Right renal pelvis (tissue), 4 donors: ENCODE measurements at regions not wholly inside any gene's neighbourhood (a gene's known extent, or its start where the extent isn't known, plus 50 kb on each side); places are given as distances from the start of the nearest gene placed in this dataset.

ENCODE experiments used
- DNase-seq, 4 donors: peaks; one replicate each; pipeline ENCODE4 v3.0.0-alpha.2; 2013; ENCODE audit warnings: low read depth in 4 of 4, low spot score in 3 of 4, missing footprints in 1 of 4

GRCh38 chr5:2281446-2281845 lies 398.7 kb upstream of the IRX4 start:
- no peak for DNase-seq

DNA sequence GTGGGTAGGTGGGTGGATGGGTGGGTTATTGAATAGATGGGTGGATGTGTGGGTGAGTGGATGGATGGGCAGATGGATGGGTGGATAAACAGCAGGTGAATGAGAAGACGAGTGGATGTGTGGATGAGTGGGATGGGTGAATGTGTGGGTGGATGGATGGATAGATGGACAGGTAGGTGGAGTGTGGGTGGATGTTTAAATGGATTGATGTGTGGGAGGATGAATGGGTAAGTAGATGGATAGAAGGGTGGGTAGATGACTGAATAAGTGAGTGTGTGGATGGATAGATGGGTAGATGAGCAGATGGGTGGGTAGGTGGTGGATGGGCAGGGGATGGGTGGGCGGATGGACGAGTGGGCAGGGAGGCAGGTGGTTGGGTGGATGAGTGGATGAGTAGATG lies 397.6 kb upstream of the IRX4 start:
- DNase-seq, result no peak

GRCh38 chr5:2278825-2279456 lies 396.2 kb upstream of the IRX4 start:
- no peak for DNase-seq

DNA sequence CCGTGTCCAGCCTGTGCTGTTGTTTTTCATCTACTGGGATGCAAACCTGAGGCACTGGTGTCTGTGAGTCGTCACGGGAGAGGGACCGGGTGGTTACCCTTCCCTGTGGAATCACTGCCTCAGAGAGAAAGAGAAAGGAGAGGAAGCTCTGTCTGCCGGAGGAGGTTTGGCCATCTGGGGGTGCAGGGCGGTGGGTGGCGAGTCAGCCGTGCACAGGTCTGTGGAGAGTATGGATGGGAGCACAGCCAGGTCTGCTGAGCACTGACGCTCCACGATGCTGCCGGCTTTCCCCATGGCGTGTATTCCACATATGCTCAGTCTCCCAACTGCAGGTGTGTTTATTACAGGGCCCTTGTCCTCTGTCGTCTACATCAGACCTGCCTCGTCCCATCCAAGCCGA lies 395.2 kb upstream of the IRX4 start:
- no peak for DNase-seq

- DNase-seq, result no peak
These were observed 393.4 kb upstream of the IRX4 start for GRCh38 chr5:2276101-2276500.

DNA sequence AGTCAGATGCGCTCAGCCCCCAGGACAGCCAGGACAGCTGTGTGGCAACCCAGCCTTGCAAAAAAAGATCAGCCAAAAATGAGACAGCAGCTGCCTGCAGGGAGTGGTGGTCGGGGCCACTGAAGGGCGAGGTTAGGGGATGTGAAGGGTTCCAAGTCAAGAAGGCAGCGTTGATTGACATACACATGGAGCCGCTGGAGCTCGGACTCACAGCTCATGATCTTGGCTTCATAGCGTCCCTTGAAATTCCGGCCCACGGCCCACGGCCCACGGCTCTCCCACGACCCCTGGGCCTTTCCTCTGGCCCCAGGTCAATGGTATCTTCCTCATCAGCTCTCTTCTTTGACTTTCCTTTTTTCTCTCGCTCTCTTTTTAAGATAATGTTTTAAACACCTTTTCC lies 390.0 kb upstream of the IRX4 start:
- no peak for DNase-seq

DNA sequence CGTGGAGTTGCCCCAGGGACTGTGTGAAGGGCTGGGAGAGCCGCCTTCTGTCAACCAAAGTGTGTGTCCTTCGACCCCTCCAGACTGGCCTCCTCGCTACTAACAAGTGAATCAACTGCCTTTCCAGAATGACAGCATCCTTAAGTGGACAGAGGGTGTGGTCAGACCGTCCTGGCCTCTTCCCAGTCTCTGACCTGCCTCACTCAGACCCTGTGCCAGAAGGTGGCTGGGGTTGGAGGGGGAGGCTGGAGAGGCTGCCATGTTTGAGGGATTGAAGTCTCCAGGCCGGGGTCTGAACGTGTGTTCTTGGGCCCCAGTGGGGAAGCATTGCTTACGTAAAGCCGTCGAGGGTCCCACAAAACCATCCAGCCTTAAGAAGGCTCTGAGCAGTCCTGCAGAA lies 389.3 kb upstream of the IRX4 start:
- DNase-seq, result no peak

- no peak for DNase-seq
These were observed 388.6 kb upstream of the IRX4 start for GRCh38 chr5:2271316-2271715.

GRCh38 chr5:2270467-2270866 lies 387.7 kb upstream of the IRX4 start:
- no peak for DNase-seq

GRCh38 chr5:2269656-2270055 lies 386.9 kb upstream of the IRX4 start:
- no peak for DNase-seq

DNA sequence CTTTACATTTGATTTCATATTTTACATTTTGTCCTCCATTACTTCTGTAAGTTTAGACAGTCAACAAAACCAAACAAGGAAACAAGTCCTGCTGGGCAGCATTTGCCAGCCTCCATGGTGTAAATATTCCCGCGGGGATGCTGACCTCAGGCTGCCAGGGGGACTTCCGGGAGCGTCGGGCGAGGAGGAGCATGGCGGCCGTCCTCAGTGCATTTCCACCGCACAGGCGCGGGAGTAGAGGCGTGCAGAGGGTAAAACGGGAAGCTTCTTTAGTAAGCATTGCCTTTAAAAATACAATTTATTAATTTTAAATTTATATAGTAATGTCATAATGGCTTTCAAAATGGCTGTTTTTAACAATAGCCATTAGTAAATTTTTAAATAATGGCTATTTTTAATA lies 385.3 kb upstream of the IRX4 start:
- DNase-seq, result no peak

GRCh38 chr5:2266641-2267240 lies 384.0 kb upstream of the IRX4 start:
- DNase-seq, result no peak

GRCh38 chr5:2265341-2265740 lies 382.6 kb upstream of the IRX4 start:
- no peak for DNase-seq

DNA sequence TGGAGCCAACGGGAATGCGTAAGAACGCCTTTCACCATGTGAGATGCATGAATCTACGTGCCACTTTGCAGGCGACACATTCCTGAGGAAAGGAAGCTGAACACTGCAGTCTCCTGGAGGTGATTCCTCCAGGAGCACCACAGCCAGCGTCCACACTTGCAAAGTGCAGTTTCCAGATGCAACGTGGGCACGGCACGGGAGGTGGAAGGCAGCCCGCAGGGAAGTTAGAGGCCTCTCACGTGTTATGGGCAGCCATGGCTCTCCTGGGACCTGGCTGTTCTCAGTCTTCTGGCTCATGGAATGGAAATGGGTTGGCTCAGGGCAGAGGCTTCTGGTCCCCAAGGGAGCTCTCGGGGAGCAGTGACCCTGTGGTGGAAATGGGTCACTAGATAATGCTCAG lies 381.0 kb upstream of the IRX4 start:
- no peak for DNase-seq

GRCh38 chr5:2262620-2263019 lies 379.9 kb upstream of the IRX4 start:
- no peak for DNase-seq

- no peak for DNase-seq
These were observed 378.4 kb upstream of the IRX4 start for GRCh38 chr5:2261004-2261703.

DNA sequence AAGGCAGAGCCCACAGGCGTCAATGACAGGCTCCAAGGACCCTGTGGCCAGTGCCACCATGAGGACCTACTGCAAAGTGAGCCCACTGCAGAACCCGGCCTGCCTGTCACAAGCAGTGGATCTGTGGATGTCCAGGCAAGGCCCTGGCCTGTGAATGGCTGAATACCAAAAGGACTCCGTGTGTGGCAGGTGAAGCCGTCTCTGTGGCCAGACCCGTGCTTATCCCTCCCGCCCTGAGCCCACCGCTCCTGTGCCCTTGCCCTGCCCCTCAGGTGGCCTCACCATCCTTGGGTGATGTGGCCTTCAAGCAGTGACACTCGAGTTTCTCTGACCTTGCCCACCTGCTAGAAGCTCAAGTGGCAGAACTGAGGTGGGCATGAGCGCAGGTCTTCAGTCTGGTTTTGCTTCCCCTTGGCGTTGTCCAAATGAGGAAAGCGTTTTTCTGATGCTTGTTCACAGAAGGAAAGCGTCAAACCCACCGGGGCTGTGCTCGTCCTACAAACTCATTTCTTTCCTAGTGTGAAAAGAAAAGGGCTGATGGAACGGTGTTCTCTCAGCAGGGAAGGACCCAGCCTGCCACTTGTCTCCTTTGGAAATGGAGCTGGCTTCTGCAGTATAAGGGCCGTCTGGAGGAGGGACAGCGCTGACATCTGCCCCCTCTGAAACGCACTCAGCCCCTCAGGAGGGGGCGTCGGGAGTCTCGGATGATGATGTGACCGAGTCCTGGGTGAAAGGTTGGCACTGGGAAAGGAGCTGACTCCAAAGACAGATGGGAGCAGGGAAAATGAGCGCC lies 377.7 kb upstream of the IRX4 start:
- no peak for DNase-seq

GRCh38 chr5:2259494-2260107 lies 376.9 kb upstream of the IRX4 start:
- DNase-seq, result no peak

GRCh38 chr5:2258861-2259260 lies 376.1 kb upstream of the IRX4 start:
- DNase-seq, result no peak

GRCh38 chr5:2257326-2258244 lies 374.9 kb upstream of the IRX4 start:
- DNase-seq, result no peak
